Inflammatory macrophage treated with lipopolysaccharide for 1 hour (primary cell): ENCODE measurements at regions not wholly inside any gene's neighbourhood (a gene's known extent, or its start where the extent isn't known, plus 50 kb on each side); places are given as distances from the start of the nearest gene placed in this dataset.

Source experiments
- DNase-seq, 2 donors: peaks; one replicate each; pipeline ENCODE4 v3.0.0-alpha.2; 2020 to 2022

DNA sequence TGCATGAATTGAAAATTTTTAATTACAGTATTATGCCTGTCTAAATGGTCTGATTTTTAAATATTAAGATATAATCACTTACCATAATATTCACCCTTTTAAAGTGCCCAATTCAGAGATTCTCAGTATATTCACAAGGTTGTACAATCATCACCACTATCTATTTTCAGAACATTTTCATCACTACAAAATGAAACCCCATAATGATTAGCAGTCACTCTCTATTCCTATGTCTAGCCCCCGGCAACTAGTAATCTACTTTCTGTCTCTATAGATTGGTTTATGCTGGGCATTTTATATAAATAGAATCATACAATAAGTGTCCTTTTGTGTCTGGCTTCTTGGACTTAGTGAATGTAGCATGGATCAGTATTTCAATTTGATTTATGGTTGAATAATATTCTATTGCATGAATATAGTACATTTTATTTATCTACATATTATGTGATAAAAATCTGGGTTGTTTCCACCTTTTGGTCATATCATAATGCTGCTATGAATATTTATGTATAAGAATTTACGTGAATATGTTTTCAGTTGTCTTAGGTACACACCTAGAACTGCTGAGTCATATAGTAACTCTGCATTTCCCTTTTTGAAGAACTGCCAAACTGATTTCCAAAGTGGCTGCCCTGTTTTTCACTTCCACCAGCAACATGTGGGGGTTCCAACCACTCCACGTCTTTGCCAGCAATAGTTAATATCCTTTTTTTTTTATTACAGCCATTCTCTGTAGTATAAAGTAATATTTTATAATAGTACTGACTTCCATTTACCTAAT, 485.7 kb upstream of the ZNF385D start:
- peak in 1 of 2 donors; percentile 2 for DNase-seq

DNA sequence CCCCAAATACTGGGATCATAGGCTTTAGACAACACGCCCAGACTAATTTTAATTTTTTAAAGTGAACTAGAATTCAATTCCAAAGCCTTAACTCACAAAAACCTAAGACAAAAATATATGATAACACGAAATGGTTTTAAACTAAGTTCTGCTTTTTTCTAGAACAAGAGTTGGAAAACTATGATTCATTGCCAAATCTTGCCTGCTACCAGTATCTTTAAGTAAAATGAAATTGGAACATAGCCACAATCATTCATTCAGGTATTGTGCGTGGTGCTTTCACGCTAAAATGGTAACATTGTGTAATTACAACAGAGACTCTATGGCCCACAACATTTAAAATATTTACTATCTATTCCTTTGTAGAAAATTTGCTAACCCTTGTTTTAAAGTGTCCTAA, 488.0 kb upstream of the ZNF385D start:
- DNase-seq: no peak

DNA sequence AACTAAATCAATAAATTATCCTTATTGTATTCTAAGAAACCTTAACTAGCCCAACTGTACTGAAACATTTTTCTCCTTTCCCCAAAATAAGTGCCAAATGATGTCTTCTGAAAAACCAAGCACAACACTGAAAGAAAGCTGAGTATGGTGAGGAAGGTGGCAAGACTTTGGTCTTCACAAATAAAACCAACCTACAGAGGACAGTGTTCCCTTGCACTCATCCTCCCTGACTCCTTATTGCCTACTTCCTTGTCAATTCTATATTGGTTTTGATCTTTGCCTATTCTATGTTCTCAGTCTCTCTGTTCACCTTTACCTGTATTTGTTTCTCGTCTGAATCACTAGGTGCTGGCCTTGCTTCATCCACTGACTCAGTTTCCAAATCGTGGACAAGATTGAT, 490.1 kb upstream of the ZNF385D start:
- DNase-seq: no peak

DNA sequence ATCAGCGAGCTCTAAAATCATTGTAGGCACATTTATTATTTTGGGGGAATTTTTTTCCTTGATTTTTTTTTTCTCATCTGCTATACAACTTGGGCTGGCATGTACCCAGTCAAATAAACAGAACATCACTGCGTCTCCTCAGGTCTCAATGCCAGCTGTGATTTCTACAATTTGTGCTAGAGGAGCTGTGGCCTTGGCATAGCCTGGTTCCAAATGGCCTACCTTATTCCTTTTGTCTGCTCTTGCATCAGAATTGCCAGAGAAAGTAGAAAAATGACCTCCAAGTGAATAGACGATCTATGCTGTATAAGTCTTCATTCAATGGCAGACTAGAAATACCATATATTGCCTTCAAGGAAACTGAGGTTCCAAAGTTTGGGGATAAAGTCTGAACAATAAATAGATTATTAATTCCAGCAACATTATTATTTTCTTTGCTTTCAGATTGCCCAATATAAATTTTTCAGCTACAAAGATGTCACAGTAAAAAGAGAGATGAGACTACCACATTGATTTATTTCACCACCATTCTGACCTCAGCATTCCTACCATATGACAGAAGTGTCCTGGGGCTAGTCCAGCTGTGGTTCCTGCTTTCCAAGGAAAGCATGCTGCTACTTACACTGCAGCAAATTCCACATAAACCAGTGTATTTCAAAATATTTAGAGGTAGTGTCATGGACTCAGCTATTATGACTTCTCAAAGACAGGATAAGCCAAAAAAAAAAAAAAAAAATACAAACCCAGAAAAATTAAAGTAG, 493.9 kb upstream of the ZNF385D start:
- DNase-seq: no peak

DNA sequence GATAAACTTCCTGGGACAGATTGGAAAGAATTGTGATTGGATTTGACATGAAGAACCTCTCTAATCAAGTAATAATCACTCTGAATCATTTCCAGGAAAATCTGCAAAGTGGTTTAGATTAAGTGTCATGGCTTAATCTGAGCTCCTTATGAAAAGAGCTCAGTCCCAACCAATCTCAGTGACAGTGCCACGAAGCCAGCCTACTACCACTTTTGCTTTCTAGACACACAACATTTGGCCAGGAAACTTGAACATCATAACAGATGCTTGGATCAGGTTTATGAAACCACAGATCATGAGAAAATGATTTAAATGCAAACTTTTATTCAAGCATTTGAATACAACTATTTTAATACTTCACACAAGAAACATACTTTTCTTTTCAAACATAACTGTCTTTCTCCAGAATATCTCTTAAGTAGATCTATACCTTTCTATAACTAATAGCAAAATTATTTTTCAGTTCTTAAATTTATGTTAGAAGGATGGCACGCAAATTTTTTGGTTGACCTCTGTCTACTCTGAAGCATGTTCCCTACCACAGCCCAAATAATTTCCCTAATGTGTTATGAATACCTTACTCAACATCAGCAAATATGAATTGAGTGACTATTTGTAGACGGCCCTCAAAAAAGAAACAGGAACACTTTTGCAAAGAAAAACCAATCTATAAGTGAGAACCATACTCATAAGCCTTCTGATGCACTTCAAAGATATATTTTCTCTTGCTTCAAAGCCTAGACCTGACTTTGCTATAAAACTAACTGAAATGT, 495.0 kb upstream of the ZNF385D start:
- DNase-seq: no peak

- DNase-seq: no peak
These were observed 498.6 kb upstream of the ZNF385D start for GRCh38 chr3:22249658-22250057.

DNA sequence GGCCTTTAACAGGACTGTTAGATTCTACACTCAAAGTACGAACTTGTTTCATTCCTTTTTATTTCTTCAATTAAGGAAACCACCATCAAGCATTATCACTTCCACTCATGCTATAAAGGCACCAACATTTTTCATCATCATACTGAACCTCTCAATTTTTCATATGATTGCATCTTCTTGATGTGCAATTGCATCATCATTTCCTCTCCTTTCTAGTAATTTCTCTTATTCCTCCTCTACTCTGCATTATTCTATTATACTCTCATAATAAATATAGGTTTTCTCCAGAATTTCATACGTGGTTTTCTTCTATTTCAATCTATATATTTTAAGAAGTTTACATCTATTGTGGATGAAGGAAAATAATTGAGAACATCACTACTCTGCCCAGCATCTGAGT, 506.2 kb upstream of the ZNF385D start:
- no peak for DNase-seq

DNA sequence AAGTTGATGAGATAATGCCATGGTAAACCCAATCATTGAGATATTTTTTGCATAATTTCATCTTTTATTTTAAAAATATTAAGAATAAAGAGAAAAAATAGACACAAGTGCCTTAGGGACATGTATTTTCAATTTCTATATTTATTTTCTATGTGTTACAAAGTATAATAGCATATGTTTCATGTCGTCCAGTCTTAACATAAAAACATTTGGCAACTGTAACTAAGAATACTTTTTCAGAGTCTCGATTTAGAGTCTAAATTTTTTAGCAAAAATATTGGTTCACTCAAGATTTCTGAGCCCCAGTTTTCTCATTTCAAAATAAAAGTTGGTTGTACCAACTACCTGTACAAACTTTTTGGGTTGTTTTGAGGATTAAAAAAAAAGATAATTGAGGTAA, 511.4 kb upstream of the ZNF385D start:
- no peak for DNase-seq

GRCh38 chr3:22263042-22263441, 512.0 kb upstream of the ZNF385D start:
- peak; percentile 23 to 63 for DNase-seq

DNA sequence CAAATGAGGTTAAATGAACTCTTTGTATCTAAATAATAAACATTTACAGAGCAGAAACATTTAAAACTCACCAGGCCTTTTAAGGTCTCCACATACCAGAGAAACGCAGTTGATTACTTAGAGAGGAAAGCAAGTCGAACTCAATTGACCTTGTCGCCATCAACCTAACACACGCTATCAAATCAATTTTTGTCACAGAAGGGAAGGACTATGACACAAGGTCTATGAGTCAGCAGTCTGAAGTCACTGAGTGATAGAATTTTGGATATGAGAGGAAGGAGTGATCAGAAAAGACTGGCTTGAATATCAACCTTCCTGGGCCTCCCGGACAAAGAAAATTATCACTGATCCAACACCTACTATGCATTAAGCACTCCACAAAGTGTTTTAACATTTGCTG, 514.4 kb upstream of the ZNF385D start:
- DNase-seq: no peak

DNA sequence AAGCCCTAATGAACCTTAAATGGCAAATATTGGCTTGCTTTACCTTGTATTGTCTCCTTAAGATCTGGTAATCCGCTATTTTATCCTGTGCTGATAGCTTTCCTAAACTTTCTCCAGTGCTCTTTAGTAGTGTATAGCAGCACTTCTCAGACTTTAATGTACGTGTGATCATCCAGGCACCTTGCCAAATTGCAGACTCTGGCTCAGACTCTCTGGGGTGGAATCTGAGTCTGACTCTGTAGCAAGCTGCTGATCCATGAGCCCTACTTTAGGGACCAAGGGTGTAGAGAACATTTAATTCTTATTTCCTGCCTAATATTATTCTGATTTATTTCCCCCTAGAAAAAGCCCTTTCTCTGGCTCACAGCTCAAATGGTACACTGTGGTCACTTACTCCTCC, 518.8 kb upstream of the ZNF385D start:
- DNase-seq: no peak

DNA sequence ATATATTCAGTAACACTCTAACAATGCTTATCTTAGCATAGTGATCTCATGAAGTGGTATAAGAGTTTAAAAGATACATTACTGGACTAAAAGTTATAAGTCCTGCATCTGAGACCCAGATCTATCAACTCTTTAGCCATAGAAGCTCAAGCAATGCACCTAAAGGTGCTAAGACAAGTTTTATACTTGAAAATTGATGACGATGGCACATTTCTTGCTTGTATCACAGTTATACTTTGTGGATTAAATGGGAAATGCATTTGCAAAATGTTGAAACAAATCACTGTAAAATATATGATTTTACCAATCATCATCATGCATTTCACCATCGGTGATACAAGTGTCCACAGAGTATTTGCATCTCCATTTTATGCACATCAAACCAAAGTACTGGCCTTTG, 525.3 kb upstream of the ZNF385D start:
- DNase-seq: no peak

- DNase-seq: no peak
These were observed 533.5 kb upstream of the ZNF385D start for GRCh38 chr3:22284559-22284958.

- DNase-seq: no peak
These were observed 537.7 kb upstream of the ZNF385D start for GRCh38 chr3:22288756-22289155.

DNA sequence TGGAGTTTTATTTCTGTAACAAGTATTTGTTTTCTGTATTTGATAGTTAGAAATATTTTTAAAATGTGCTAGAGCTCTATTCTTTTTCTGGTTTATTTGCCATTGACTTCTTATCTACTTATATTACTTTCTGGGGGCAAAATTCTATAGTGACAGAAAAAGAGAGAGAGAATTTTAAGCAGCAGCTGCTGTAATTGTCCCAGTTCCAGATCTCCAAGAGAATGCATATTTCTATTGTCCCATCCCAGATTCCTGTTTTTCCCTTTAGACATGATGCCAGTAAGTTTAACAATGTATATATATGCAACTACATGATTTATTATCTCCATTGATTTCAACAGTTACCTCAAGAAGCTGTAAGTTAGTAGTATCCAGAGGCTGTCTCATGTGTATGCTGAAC, 541.7 kb upstream of the ZNF385D start:
- DNase-seq: no peak

GRCh38 chr3:22296601-22297000, 545.6 kb upstream of the ZNF385D start:
- no peak for DNase-seq

GRCh38 chr3:22297436-22297835, 546.4 kb upstream of the ZNF385D start:
- DNase-seq: no peak

DNA sequence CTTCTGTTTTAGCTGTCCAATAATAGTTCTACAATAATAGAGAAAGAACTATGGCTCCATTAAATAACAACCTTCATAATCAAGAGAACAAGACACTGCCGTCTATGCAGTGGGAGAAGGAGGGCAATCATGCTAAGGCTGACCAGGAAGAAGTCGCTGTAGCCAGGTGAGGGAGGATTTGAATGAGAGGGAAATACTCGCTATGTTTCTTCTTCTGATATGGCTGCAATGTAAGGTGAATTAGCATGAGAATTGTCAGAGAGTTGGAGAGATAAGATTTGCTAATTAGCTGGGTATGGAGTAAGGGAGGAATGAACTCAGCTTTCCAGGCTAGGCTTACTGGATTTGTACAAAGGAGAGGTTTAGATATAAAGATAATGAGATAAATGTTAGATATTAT, 555.4 kb upstream of the ZNF385D start:
- DNase-seq: no peak

- DNase-seq: no peak
These were observed 557.9 kb upstream of the ZNF385D start for GRCh38 chr3:22308871-22309270.

DNA sequence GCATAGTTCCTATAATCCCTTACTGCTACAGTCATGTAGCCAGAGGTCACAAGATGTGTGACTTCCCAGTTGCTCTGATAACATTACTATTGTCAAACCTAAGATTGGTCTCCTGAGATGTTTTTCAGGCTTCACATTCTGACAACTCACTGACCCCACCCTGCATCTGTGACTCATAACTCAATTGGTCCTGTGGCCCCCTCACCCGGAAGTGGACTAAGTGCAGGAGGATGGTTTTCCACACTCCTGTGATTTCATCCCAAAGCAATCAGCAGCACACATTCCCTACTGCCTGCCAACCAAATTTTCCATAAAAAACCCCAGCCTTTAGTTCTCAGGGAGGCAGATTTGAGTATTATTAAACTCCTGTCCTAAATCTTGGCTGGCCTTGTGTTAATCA, 564.9 kb upstream of the ZNF385D start:
- DNase-seq: no peak

DNA sequence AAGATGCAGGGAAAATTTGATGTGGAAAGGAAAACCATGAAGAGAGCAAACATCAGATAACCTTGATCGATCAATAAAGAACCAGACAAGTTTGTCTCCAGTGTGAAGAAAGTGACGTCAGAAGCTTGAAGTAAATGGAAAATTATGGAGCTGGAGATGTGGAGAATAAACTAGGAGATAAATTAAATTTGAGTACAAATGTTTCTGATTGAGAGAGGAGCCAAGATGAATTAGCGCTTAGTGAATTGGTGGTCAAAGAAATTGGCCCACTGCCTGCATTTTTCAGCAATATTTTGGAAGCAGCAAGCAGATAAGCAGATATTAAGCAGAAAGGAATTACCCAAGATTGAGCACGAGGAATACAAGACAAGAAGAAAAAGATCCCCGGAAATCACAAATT, 567.3 kb upstream of the ZNF385D start:
- no peak for DNase-seq

DNA sequence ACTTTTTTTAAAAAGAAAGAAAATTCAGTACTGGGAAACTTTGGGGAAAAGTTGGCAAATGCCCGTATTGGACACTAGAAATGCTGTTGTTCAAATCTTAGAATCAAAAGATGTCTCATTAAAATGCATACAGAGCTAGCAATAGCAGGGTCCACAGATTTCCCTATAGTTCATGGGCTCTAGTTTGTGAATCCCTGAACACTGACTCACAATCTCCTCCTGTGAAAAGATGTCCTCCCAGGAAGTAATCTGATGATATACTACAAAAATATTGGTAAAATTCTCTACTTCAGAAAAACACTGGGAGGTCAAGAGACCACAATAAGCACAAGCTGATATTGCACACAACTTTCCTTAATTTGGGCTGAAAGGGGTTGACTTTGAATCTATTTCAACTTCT, 568.4 kb upstream of the ZNF385D start:
- no peak for DNase-seq

- DNase-seq: no peak
These were observed 571.9 kb upstream of the ZNF385D start for GRCh38 chr3:22322861-22323260.

DNA sequence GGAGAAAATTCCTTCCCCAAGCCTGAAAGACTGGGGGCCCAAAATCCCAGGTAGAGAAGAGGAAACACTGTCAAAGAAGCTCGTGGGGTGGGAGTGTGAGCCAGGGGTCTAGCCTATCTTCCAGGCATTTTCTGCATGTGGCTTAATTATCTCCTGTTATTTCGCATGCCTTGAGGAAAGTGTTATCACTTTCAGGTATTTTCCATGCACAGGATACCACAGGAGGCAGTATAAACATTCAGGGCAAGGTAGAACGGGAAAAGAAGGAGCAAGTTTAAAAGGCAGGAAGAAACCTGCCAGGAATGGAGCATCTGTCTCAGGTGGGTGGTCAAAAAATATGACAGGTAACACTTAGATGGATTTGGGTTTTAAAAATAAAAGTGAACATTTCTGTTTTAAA, 575.3 kb upstream of the ZNF385D start:
- no peak for DNase-seq
